GM12891 (cell line): ENCODE measurements at regions not wholly inside any gene's neighbourhood (a gene's known extent, or its start where the extent isn't known, plus 50 kb on each side); places are given as distances from the start of the nearest gene placed in this dataset.

Source experiments
- PAX5 ChIP-seq: IDR thresholded peaks from 2 replicates; pipeline ENCODE4 v1.6.1; 2011; ENCODE audit warnings: low read length, moderate library complexity, mild to moderate bottlenecking; ENCODE audit not compliant: insufficient read depth, severe bottlenecking
- POLR2A ChIP-seq: IDR thresholded peaks from 2 replicates; pipeline ENCODE4 v1.6.1; 2011; ENCODE audit warnings: low read depth, low read length, control low read depth
- POLR2AphosphoS5 ChIP-seq: IDR thresholded peaks from 2 replicates; pipeline ENCODE4 v1.6.1; 2011; ENCODE audit warnings: low read depth, low read length, control low read depth
- POU2F2 ChIP-seq: IDR thresholded peaks from 2 replicates; pipeline ENCODE4 v1.6.1; 2011; ENCODE audit warnings: low read depth, mild to moderate bottlenecking, control low read depth, low read length, moderate library complexity
- SPI1 ChIP-seq: IDR thresholded peaks from 2 replicates; pipeline ENCODE4 v1.6.1; 2011; ENCODE audit warnings: low read depth, low read length, control low read depth
- TAF1 ChIP-seq: IDR thresholded peaks from 2 replicates; pipeline ENCODE4 v1.6.1; 2011; ENCODE audit warnings: low read depth, low read length, control low read depth

DNA sequence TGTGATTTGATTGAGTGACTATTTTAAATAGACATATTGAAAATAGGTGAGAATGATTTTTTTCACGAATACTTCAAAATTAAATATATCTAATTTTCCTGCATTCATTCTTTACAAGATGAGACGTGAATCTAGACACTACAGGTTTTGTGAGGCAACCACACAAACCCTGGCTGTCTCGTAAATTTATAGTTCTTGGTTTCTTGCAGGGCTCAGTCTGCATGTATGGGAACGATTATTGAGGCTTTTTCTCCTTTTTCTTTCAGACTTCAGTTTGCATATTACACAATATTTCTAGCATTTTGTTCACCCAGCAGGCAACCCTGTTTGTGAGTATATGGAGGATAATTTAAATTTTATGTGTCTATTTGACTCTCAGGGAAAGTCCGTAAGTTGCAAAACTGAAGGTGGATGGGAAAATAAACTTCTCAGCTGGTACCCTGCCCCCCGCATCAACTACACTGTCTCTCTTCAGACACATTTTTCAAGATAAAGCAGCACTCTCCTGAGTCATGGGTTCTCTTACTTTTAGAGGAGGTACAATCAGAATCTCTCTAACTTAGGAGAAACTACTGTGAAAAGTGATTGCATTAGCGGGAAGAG lies 1349.3 kb downstream of the GRIK2 start:
- no peak for TF ChIP-seq POU2F2
- TF ChIP-seq POLR2AphosphoS5, result no peak
- TF ChIP-seq TAF1, result no peak
- TF ChIP-seq POLR2A, result no peak
- no peak for TF ChIP-seq SPI1
- no peak for TF ChIP-seq PAX5
